ENCODE measurements at regions not wholly inside any gene's neighbourhood (a gene's known extent, or its start where the extent isn't known, plus 50 kb on each side); places are given as distances from the start of the nearest gene placed in this dataset.

DNA sequence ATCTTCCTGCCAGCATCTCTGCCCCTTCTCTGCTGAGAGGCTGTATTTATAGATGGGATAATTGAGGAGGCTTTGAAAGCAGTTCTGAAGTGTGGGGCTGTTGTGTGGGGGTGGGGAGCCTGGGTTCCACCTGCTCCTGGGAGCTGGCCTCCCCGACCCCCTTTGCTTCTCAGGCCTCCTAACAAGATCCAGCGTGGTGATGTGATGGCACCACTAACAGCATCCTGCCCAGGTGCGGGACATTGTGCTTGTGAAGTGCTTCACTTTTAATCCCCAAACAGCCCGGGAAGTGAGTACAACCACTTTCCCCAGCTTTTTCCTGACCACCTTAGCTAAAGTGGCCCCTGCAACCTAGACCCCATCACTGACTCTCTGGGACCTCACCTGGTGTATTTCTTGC is 95.1 kb upstream of the NRXN3 start:
- no peaks in the 10 kb centered on the region for H3K4me1 Mint-ChIP-seq
- CTCF ChIA-PET, result interaction anchor here (0.9 to 1.0 kb wide), 2 partner anchors 14 to 220 kb away, joined by 3 read pairs; no protein-coding TSS in a partner anchor
- H3K27ac Mint-ChIP-seq, result no peak overlapping the region
- POLR2A ChIA-PET, result no interaction called here
- no peak overlapping the region for H3K4me3 Mint-ChIP-seq
- ATAC-seq, result no peak
- no peaks in the 10 kb centered on the region for H3K36me3 Mint-ChIP-seq (ENCODE audit: low read depth)
- no peak for DNase-seq
- intact Hi-C loops (cut with DNase I, micrococcal nuclease), result no loop called here
- no peaks in the 10 kb centered on the region for H3K27me3 Mint-ChIP-seq
- H3K9me3 Mint-ChIP-seq (ENCODE audit: low read depth), result no peaks in the 10 kb centered on the region

DNA sequence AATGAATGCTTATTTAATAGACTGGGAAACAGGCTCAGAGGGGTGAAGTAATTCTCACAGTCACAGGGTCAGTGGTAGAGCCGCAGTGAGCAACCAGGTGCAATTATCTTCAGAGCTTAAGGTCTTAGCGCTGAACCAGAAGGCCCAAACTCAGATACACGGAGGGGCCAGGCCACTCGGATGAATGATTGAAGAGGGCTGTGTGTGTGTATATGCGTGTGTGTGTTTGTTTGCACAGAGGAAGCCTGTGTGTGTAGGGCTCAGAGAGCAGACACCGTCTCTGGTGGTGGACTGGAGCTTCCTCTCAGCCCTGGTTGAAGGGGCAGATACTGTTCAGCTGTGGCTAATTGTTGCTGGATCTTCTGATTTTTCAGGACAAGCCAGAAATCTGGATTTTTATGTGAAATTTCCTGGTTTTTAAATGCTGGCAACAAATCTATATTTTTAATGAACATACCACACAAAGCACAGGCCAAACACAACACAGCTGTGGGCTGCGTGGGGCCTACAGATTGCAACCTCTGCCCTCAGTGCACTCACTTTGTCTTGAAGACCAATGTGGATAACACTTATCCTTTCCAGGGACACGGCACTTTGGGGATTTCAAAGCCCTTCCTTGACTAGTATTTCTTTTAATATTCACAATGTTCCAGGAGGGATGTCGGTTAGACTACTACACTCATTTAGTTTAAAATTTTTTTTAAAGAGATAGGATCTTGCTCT is 94.5 kb upstream of the NRXN3 start:
- H3K4me3 Mint-ChIP-seq, result no peak overlapping the region
- intact Hi-C loops (cut with DNase I, micrococcal nuclease), result no loop called here
- no peak for DNase-seq
- CTCF ChIA-PET, result interaction anchor here (0.9 to 1.0 kb wide), 2 partner anchors 14 to 220 kb away, joined by 3 read pairs; no protein-coding TSS in a partner anchor
- H3K27me3 Mint-ChIP-seq, result no peaks in the 10 kb centered on the region
- no peaks in the 10 kb centered on the region for H3K36me3 Mint-ChIP-seq (ENCODE audit: low read depth)
- POLR2A ChIA-PET, result no interaction called here
- no peak for ATAC-seq
- no peak overlapping the region for H3K27ac Mint-ChIP-seq
- H3K9me3 Mint-ChIP-seq (ENCODE audit: low read depth), result no peaks in the 10 kb centered on the region
- H3K4me1 Mint-ChIP-seq, result no peaks in the 10 kb centered on the region

DNA sequence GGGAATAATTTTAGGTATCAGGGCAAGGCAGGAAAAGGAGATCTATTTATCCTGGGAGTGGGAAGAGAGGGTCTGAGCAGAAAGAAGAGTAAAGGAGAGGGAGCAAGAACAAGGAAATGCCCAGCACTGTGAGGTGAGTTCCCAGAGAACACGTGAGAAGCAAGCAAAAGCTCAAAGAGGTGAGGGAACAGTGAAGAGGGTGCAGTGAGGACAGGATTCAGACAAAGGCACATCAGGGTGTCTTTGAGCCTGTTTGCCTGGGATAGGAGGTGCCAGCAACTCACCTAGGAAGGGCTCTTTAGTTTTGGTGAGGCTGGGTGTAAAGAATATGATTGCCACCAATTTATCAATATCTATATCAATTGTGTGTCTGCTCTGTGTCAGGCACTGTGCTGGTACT is 88.9 kb upstream of the NRXN3 start:
- no peaks in the 10 kb centered on the region for H3K4me1 Mint-ChIP-seq

DNA sequence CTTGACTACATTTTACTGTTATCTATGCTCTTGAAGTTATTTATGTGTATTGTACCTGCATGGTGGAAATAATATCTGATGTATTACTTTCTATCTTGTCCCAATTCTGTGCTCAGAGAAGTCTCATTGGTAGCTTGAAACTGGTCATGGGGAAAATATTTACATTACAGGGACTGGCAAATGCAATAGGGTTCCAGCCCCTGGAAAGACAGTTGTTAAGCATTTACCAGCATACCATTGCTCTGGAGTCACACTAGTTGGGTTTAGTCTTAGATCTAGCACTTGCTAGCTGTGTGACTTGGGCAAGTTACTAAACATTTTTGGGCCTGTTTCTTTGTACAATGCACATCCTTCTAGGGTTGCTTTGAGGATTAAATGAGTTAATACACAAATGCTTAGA is 86.3 kb upstream of the NRXN3 start:
- ATAC-seq, result no peak
- H3K27ac Mint-ChIP-seq, result no peak overlapping the region
- H3K36me3 Mint-ChIP-seq (ENCODE audit: low read depth), result no peaks in the 10 kb centered on the region
- DNase-seq, result no peak
- intact Hi-C loops (cut with DNase I, micrococcal nuclease), result no loop called here
- H3K4me3 Mint-ChIP-seq, result no peak overlapping the region
- POLR2A ChIA-PET, result no interaction called here
- H3K4me1 Mint-ChIP-seq, result no peaks in the 10 kb centered on the region
- CTCF ChIA-PET, result no interaction called here
- H3K27me3 Mint-ChIP-seq, result peaks cover 8% of the 10 kb centered on the region
- no peaks in the 10 kb centered on the region for H3K9me3 Mint-ChIP-seq (ENCODE audit: low read depth)

More for the DNA sequence above, 88.9 kb upstream of the NRXN3 start:
- ChIA-PET POLR2A (no interaction called here), CTCF (no interaction called here)
- ATAC-seq (no peak), DNase-seq (no peak)
- intact Hi-C loops (cut with DNase I, micrococcal nuclease), result no loop called here
- Mint-ChIP-seq H3K9me3 (ENCODE audit: low read depth) (no peaks in the 10 kb centered on the region), H3K27me3 (peaks cover 4% of the 10 kb centered on the region), H3K36me3 (ENCODE audit: low read depth) (no peaks in the 10 kb centered on the region), H3K4me3 (no peak overlapping the region), H3K27ac (no peak overlapping the region)

DNA sequence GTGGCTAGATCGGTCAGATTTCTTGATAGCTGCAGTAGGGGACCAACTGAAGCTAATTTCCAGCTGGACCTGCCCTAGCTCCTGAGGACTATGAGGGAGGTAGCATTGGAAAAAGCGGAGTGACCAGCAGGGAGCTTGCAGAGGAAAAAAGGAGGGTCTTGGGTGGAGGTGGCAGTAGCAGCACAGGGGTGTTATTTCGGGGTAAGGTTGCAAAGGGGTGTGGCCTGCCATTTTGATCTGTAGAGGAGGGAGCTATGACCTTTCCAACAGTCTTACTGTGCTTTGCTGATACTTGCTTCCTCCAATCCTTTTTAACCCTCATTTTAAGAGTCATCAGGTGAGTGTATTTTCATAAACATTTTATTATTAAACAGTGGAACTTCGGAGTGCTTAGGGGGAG is 83.8 kb upstream of the NRXN3 start:
- H3K4me1 Mint-ChIP-seq, result no peaks in the 10 kb centered on the region
- no peaks in the 10 kb centered on the region for H3K9me3 Mint-ChIP-seq (ENCODE audit: low read depth)
- POLR2A ChIA-PET, result interaction anchor here (0.6 kb wide), 1 partner anchor 1755 kb away, joined by 3 read pairs; no protein-coding TSS in a partner anchor
- intact Hi-C loops (cut with DNase I, micrococcal nuclease), result no loop called here
- CTCF ChIA-PET, result interaction anchor here (0.7 kb wide), 1 partner anchor 499 kb away, joined by 3 read pairs; no protein-coding TSS in a partner anchor
- H3K4me3 Mint-ChIP-seq, result no peak overlapping the region
- H3K36me3 Mint-ChIP-seq (ENCODE audit: low read depth), result no peaks in the 10 kb centered on the region
- H3K27ac Mint-ChIP-seq, result no peak overlapping the region
- ATAC-seq (no peak), DNase-seq (no peak)
- H3K27me3 Mint-ChIP-seq, result peaks cover 8% of the 10 kb centered on the region

DNA sequence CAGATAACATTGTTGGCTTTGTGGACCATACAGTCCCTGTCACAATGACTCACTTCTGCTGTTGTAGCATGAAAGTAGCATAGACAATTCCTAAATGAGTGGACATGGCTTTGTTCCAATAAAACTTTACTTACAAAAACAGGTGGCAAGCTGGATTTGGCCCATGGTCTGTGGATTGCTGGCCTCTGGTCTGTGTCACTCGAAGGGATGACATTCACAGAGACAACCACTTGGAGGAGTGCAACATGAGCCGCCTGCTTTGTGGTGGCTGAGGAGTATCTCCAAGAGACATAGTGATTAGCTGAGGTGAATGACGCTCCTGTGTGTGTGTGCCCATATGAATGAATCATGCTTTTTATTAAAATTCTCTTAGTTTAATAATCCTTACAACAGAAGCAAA is 81.3 kb upstream of the NRXN3 start:
- Mint-ChIP-seq H3K9me3 (ENCODE audit: low read depth) (no peaks in the 10 kb centered on the region), H3K27ac (no peak overlapping the region), H3K36me3 (ENCODE audit: low read depth) (no peaks in the 10 kb centered on the region), H3K4me3 (no peak overlapping the region), H3K27me3 (peaks cover 8% of the 10 kb centered on the region), H3K4me1 (no peaks in the 10 kb centered on the region)
- CTCF ChIA-PET, result interaction anchor here (0.8 kb wide), 1 partner anchor 14 kb away, joined by 3 read pairs; no protein-coding TSS in a partner anchor
- intact Hi-C loops (cut with DNase I, micrococcal nuclease), result no loop called here
- no peak for ATAC-seq
- POLR2A ChIA-PET, result no interaction called here
- no peak for DNase-seq

DNA sequence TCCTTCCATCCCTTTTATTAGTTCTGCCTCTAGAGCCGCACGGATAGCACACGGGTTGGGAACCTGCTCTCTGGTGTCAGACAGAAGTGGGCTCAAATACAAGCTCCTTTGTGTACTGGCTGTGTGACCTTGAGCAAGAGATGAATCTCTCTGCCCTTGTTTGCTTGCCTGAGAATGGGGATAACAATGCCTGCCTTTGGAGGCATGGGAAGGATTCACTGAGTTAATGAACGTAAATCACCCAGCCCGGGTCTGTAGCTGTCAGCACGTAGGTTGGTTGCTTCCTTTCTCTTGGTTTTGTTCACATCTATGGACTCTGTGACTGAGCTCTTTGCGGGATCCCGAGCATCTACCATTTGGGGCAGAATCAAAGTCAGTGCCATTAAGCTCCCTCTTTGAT is 79.3 kb upstream of the NRXN3 start:
- no peak for DNase-seq
- Mint-ChIP-seq H3K27ac (no peak overlapping the region), H3K9me3 (ENCODE audit: low read depth) (no peaks in the 10 kb centered on the region), H3K27me3 (peaks cover 10% of the 10 kb centered on the region), H3K36me3 (ENCODE audit: low read depth) (no peaks in the 10 kb centered on the region), H3K4me3 (no peak overlapping the region), H3K4me1 (no peaks in the 10 kb centered on the region)
- no peak for ATAC-seq
- ChIA-PET CTCF (interaction anchor here (0.6 kb wide), 1 partner anchor 26 kb away, joined by 3 read pairs; no protein-coding TSS in a partner anchor), POLR2A (no interaction called here)
- intact Hi-C loops (cut with DNase I, micrococcal nuclease), result no loop called here

DNA sequence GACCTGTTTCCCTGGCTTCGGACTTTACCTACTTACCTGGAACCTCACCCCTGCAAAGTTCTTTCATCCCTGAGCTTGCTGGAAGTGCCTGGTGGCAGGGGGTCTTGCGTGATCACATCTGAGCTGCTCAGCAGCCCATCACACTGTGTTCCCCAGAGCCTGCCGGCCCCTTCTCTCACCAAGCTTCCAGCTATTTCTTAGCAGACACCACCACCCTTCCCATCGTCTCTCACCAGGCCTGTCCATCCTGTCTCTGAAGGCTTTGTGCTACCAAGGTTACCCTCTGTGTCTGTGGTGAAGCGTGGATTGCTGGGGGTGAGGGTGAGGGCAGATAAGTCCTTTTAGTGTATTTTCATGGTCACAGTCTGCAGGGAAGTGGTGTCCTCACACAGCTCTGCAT is 78.8 kb upstream of the NRXN3 start:
- H3K36me3 Mint-ChIP-seq (ENCODE audit: low read depth), result no peaks in the 10 kb centered on the region
- no peak overlapping the region for H3K4me3 Mint-ChIP-seq
- no peak overlapping the region for H3K27ac Mint-ChIP-seq
- no peaks in the 10 kb centered on the region for H3K9me3 Mint-ChIP-seq (ENCODE audit: low read depth)
- ATAC-seq, result no peak
- H3K4me1 Mint-ChIP-seq, result no peaks in the 10 kb centered on the region
- intact Hi-C loops (cut with DNase I, micrococcal nuclease), result no loop called here
- POLR2A ChIA-PET, result interaction anchor here (0.5 kb wide), 1 partner anchor 97 kb away, joined by 4 read pairs; no protein-coding TSS in a partner anchor
- CTCF ChIA-PET, result interaction anchor here (0.6 kb wide), 1 partner anchor 27 kb away, joined by 3 read pairs; no protein-coding TSS in a partner anchor
- peaks cover 8% of the 10 kb centered on the region for H3K27me3 Mint-ChIP-seq
- no peak for DNase-seq

DNA sequence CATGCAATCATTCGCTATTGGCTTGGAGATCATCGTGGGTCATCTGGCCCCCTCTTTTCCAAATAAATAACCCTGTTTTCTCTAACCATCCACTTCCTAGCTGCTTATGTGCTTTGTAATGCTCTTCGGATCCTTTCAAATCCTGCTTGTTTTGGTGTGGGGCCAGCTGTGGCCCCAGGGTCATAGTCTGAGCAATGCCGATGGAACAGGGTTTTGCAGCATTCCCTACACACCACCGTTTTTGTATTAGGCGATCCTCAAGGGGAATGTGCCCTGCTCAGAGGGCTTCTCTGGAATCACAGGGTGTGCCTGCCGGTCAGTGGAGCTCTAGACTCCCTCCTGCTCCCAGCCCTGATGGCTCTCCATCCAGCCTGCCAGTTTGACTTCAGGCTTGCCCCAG is 78.1 kb upstream of the NRXN3 start:
- POLR2A ChIA-PET, result interaction anchor here (0.5 kb wide), 1 partner anchor 97 kb away, joined by 4 read pairs; no protein-coding TSS in a partner anchor
- no peaks in the 10 kb centered on the region for H3K36me3 Mint-ChIP-seq (ENCODE audit: low read depth)
- no peaks in the 10 kb centered on the region for H3K9me3 Mint-ChIP-seq (ENCODE audit: low read depth)
- no peak overlapping the region for H3K27ac Mint-ChIP-seq
- no peak overlapping the region for H3K4me3 Mint-ChIP-seq
- ATAC-seq, result no peak
- CTCF ChIA-PET, result no interaction called here
- DNase-seq, result no peak
- H3K4me1 Mint-ChIP-seq, result no peaks in the 10 kb centered on the region
- H3K27me3 Mint-ChIP-seq, result peaks cover 8% of the 10 kb centered on the region
- intact Hi-C loops (cut with DNase I, micrococcal nuclease), result no loop called here

DNA sequence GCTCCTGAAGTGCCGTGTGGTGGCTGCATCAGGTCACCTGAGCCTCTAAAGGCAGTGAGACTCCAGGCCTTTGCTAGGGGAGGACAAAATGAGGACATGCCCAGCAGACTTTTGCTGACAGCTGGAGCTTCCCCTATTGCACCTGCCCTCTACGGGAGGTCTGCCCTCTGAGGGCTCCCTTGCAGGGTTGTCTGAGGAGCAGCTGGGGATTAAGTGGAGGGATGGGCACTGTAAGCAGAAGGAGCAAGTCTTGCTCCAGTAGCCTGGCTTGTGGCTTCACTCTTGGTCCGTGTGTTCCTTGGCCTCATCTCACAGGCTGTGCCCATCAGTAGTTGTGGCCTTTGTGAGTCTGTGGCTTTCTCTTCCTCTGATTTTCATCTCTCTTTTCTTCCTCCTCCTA is 66.9 kb upstream of the NRXN3 start:
- DNase-seq (no peak), ATAC-seq (no peak)
- H3K4me3 Mint-ChIP-seq, result no peak overlapping the region
- H3K4me1 Mint-ChIP-seq, result no peaks in the 10 kb centered on the region
- H3K9me3 Mint-ChIP-seq (ENCODE audit: low read depth), result no peaks in the 10 kb centered on the region
- intact Hi-C loops (cut with DNase I, micrococcal nuclease), result no loop called here
- no peak overlapping the region for H3K27ac Mint-ChIP-seq
- POLR2A ChIA-PET, result interaction anchor here (0.8 kb wide), 1 partner anchor 97 kb away, joined by 3 read pairs; no protein-coding TSS in a partner anchor
- H3K27me3 Mint-ChIP-seq, result no peaks in the 10 kb centered on the region
- CTCF ChIA-PET, result no interaction called here
- H3K36me3 Mint-ChIP-seq (ENCODE audit: low read depth), result no peaks in the 10 kb centered on the region

DNA sequence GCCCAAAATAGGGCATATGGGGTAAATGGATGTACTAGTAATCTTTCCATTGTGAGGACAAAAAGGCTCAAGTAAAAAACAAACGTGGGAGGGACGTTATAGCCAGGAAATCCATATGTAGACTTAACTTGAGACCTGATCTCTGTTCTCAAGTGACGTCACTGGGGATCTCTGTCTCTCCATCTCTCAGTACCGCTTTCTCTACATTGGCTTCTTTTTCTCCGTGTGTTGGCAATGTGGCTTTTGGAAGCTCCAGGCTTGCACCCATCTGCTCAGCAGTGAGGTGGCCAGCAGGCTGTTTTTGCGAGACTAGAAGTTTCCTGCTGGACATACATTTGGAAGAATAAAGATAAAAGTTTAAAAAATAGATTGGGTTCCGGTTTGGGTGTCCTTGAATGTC is 66.0 kb upstream of the NRXN3 start:
- Mint-ChIP-seq H3K4me1 (no peaks in the 10 kb centered on the region), H3K27ac (no peak overlapping the region), H3K27me3 (no peaks in the 10 kb centered on the region), H3K4me3 (no peak overlapping the region), H3K36me3 (ENCODE audit: low read depth) (no peaks in the 10 kb centered on the region), H3K9me3 (ENCODE audit: low read depth) (no peaks in the 10 kb centered on the region)
- CTCF ChIA-PET, result no interaction called here
- POLR2A ChIA-PET, result no interaction called here
- DNase-seq (no peak), ATAC-seq (no peak)
- intact Hi-C loops (cut with DNase I, micrococcal nuclease), result no loop called here

DNA sequence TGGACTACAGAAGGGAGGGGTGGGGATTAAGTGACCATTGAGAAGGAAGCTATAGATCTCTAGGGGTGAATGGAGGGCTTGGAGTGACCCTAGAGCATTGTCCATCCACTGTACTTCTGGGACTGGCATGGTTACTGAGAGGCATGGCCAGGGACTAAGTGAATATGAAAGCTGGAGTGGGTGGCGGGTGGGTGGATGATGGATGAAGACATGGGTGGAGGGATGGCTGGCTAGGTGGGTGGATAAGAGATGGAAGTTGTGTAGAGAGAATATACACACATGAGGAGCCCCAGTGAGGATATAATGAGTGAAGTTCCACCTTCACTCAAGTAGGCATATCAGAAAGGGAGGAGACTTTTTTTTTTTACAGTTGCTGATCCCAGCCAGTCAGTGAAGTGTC is 65.5 kb upstream of the NRXN3 start:
- no peaks in the 10 kb centered on the region for H3K9me3 Mint-ChIP-seq (ENCODE audit: low read depth)
- no peaks in the 10 kb centered on the region for H3K27me3 Mint-ChIP-seq
- no peak overlapping the region for H3K27ac Mint-ChIP-seq
- intact Hi-C loops (cut with DNase I, micrococcal nuclease), result no loop called here
- ChIA-PET CTCF (no interaction called here), POLR2A (no interaction called here)
- H3K4me1 Mint-ChIP-seq, result no peaks in the 10 kb centered on the region
- DNase-seq (no peak), ATAC-seq (no peak)
- no peak overlapping the region for H3K4me3 Mint-ChIP-seq
- H3K36me3 Mint-ChIP-seq (ENCODE audit: low read depth), result no peaks in the 10 kb centered on the region

Measured in activated CD4-positive, alpha-beta T cell treated with anti-CD3 and anti-CD28 coated beads for 36 hours (primary cell).